Tibial nerve (tissue), 4 donors: ENCODE measurements at regions not wholly inside any gene's neighbourhood (a gene's known extent, or its start where the extent isn't known, plus 50 kb on each side); places are given as distances from the start of the nearest gene placed in this dataset.

ENCODE experiments used
- EP300 ChIP-seq, 2 donors: sonication (generic); formaldehyde crosslinking; IDR thresholded peaks; one replicate each; pipeline ENCODE4 v1.6.1; 2017; ENCODE audit warnings: antibody characterized with exemption in 2 of 2, mild to moderate bottlenecking in 1 of 2
- POLR2A ChIP-seq, 2 donors: fragments of 450-650 bp; IDR thresholded peaks; one replicate each; pipeline ENCODE4 v1.6.1; 2017; ENCODE audit warnings: antibody characterized with exemption in 2 of 2, mild to moderate bottlenecking in 2 of 2, moderate library complexity in 2 of 2
- TF ChIP-seq, protein P1 (sequence below), 5 experiments: fragments of 200-600 bp in 3 of 5; fragments of 450-650 bp in 2 of 5; sonication (generic) in 3 of 5; IDR thresholded peaks; one replicate each; pipeline ENCODE4 v1.5.1; 2016 to 2019; ENCODE audit warnings: antibody characterized with exemption in 5 of 5, mild to moderate bottlenecking in 3 of 5, moderate library complexity in 2 of 5

- TF ChIP-seq POLR2A (IDR thresholded peaks at IDR 0.05) (no peak), EP300 (IDR thresholded peaks at IDR 0.05) (no peak)
- TF ChIP-seq, protein P1, sequence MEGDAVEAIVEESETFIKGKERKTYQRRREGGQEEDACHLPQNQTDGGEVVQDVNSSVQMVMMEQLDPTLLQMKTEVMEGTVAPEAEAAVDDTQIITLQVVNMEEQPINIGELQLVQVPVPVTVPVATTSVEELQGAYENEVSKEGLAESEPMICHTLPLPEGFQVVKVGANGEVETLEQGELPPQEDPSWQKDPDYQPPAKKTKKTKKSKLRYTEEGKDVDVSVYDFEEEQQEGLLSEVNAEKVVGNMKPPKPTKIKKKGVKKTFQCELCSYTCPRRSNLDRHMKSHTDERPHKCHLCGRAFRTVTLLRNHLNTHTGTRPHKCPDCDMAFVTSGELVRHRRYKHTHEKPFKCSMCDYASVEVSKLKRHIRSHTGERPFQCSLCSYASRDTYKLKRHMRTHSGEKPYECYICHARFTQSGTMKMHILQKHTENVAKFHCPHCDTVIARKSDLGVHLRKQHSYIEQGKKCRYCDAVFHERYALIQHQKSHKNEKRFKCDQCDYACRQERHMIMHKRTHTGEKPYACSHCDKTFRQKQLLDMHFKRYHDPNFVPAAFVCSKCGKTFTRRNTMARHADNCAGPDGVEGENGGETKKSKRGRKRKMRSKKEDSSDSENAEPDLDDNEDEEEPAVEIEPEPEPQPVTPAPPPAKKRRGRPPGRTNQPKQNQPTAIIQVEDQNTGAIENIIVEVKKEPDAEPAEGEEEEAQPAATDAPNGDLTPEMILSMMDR (IDR thresholded peaks at IDR 0.05) = no peak
These were observed 358.7 kb downstream of the HHIPL2 start for GRCh38 chr1:222189218-222189617.
